ENCODE measurements at regions not wholly inside any gene's neighbourhood (a gene's known extent, or its start where the extent isn't known, plus 50 kb on each side); places are given as distances from the start of the nearest gene placed in this dataset.
"Not testable (repeated sequence)": the region's sequence is repeated elsewhere in the genome, so short reads cannot be mapped to it uniquely, and the experiment has no call there.

GRCh38 chr10:29879862-29880261 lies 179.5 kb downstream of the JCAD start:
- no peak for DNase-seq

DNA sequence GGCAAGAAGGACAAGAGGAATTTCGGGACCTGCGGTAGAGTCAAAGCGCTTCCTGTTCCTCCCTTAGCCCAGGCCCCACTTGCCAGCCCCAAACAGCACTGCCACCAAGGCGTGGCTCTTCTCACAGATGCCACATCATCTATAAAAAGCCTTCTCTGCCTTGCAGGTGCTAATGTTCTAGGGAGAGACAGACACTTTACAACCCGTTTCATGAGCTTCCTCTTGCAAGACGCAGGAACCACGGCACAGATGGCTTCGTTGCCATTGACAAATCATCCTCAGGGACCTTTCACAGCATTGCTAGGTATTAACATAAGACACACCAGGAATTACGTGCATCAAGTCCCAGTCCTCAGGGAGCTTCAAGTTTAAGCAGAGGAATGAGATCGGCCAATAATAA lies 180.9 kb downstream of the JCAD start:
- DNase-seq = no peak

GRCh38 chr10:29877793-29878491 lies 181.4 kb downstream of the JCAD start:
- no peak for DNase-seq

DNA sequence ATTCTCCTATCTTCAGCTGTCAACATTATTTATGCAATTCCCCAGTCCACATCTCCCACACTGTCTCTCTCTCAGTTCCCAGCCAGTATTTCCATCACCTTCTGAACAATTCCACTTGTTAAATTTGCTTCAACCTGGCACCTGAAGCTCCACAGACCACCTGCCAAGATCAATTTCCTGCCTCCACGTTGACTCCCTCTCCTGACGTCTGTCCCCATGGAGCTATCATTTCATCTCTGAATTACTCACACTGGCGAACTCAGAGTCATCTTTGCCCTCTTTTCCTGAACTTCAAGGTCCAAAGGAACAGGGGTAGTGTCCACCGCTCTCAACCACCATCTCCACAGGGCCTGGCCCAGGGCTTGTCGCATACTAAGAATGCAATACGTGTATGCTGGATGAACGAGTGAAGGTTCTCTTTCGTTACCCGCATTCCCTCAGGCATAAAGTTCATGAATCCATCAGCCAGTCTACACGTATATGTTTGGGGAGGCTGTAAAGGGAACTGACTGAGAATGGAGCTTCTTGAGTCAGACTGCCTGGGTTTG lies 183.3 kb downstream of the JCAD start:
- DNase-seq = no peak

DNA sequence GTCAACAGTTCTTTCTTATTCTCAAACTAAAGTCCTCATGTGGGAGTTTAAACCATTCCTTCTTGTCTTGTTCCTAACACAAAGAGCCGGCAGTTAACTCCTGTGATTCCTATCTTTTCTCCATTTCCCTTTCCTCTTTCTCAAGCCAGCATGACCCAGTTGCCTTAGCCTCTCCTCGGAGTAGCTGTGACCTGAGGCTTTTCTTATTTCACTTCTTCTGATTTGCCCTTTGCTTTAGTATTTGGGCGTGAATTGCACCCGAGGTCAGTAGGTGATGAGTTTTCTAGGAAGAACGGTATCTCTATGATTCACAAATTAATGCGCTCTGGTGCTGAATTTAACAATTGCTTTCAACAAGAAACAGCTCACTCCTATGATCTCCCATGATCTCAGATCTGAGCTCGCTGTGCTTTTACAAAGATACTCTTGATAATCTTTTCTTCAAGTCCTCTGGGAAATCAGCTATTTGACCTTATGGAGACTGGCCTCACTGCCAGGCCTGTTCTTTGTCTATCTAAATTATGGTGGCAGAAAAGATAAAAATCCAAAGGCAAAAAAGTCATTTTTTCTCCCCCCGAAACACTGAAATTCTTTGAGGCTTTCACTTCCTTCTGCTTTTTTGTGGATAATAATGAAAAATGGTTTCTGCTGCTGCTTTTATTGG lies 184.6 kb downstream of the JCAD start:
- DNase-seq = no peak

GRCh38 chr10:29873941-29874484 lies 185.4 kb downstream of the JCAD start:
- DNase-seq = peak in 1 of 5 experiments; percentile 54

DNA sequence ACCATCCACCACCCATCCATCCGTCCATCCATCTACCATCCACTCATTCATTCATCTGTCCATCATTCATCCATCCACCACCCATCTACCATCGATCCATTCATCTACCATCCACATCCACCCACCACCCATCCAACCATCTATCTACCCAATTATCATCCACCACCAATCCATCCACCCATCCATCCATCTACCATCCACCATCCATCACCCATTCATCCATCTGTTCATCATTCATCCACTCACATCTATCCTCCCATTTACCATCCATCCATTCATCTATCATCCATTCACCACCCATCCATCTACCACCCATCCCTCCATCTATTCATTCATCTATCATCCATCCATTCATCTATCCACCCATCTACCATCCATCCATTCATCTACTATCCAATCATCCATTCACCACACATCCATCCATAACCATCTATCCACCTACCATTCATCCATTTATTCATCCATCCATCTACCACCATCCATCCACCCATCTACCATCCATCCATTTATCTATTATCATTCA lies 188.8 kb downstream of the JCAD start:
- no peak for DNase-seq

DNA sequence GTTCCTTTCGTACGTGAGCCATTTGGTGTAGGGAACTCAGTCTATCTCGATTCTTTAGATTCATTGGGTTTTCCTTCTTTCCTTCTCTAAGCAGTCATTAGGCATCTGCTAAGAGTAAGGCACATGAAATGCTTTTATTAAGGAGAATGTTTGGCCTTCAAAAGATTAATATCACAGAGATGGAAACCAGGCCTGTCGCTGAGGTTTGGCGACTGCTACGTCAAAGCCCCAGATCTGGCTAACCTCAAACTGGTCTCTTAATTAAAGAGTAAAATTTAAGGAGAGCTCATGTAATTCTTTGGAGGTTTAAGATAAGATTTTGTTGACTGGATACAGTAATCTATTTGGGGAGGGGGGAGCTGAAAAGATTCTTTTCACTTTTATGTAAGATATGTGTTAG lies 189.8 kb downstream of the JCAD start:
- no peak for DNase-seq

- DNase-seq = no peak
Measured at GRCh38 chr10:29866356-29866755, 193.0 kb downstream of the JCAD start.

- DNase-seq = no peak
Measured at GRCh38 chr10:29865700-29866355, 193.6 kb downstream of the JCAD start.

DNA sequence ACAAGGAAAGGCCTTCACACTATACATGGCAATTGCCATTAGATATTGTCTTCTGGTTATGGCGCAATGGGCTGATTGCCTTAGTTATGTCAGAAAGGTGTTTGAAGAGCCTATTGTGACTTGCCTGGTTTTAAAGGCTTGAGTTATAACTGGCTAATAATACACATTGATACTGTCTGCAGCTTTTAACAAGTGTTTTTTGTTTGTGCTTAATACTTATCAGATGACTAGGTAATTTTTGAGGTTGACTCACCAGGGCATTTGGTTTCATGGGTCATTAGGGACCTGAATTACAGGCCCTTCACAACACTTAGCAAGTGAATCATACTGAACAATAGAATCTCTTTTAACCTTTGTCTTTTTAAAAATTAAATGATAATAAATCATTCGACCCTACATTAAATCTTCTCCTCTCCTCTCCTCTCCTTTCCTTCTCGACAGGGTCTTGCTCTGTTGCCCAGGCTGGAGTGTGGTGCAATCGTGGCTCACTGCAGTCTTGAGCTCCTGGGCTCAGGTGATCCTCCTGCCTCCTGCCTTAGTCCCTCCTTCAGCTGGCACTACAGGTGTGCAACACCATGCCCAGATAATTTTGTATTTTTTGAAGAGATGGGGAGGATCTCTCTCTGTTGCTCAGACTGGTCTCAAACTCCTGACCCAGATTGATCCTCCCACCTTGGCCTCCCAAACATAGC lies 196.3 kb downstream of the JCAD start:
- DNase-seq = no peak

DNA sequence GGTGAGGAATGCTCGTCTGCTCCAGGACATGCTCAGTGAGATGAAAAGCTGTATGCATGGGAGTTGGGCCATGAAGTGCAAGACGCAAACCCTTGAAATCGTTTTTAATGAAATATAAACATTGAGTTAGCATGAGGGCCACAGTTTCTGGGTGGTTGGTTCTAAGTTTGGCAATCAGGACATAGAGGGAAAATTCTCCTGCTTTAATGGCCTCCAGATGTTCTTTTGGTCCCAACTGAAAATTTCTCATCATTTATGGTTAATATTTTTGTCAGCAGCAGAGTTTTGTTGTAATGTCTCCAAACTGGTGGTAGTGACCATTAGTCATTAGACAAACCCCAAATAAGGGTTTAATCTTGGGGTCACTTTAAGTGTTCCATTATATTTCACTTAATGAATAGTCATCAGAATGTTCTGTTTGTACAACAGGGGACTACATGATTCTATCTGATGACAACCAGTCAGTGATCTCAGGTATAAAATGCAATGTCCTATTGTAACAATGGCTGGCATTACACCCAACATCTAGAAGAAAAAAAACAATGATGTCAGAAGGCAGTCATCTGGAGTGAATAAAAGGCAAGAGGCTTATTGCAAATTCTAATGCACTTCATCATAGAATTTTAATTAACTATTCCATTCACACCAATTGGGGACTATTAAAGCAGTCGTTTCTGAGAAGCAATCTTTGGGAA lies 197.4 kb downstream of the JCAD start:
- no peak for DNase-seq

- not testable (repeated sequence) for DNase-seq
Measured at GRCh38 chr10:29861231-29861630, 198.2 kb downstream of the JCAD start.

GRCh38 chr10:29860166-29860565 lies 199.2 kb downstream of the JCAD start:
- DNase-seq = peak in 1 of 5 experiments; percentile 65

GRCh38 chr10:29859521-29860130 lies 199.8 kb downstream of the JCAD start:
- DNase-seq = peak in 1 of 5 experiments; percentile 14

DNA sequence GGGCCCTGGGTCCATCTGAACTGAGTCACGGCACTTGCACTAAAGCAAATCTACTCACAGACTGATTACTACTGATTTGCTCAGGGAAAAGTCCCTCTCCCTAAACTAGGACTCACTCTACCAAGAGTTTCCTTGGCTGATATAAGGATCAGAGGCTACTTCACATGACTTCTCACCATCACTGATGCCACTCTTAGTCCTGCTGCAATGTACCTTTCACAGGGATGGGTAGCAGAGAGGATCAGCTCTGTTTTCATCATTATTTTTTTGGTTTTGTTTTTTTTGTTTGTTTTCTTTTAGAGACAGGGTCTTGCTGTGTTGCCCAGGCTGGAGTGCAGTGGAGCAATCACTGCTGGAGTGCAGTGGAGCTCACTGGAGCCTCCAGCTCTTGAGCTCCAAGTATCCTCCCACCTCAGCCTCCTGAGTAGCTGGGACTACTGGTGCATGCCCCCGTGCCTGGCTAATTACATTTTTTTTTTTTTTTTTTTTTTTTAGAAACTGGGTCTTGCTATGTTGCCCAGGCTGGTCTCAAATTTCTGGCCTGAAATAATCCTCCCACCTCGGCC lies 200.6 kb downstream of the JCAD start:
- DNase-seq = no peak

DNA sequence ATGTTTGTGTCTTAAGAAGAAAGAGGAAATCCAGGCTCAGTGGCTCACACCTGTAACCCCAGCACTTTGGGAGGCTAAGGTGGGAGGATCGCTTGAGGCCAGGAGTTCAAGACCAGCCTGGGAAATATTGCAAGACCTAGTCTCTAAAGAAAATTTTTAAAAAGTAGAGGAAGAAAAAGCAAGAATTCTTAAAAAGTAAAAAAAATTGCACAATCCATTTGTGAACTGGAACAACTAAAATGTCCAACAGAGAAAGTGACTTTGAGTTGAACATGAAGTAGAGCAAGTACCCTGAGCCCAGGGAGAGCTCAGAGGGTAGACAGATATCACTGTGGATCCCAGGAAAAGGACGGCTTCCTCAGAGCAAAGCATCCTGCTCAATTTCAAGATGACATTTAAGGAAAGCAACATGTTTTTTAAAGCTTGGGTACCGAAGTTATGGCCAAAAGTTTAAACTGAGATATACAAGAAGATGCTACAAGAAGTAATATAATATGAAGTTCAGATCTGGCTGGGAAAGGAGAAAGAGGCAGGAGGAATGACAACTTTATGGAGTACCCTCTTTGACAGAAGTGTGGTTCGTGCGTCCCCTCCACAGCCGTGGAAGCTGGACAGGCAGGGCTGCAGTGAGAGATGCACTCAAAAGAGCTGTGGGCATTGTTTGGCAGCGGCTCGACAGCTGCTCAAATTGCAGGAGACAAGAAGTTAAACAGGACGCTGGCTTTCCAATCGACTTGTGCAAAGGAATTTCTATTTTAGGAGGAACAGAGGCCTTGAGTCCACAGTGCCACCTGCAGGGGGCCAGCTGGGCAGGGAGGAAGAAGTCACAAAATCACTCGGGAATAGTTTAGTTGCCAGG lies 201.3 kb downstream of the JCAD start:
- DNase-seq = no peak

- no peak for DNase-seq
Measured at GRCh38 chr10:29856295-29856694, 203.1 kb downstream of the JCAD start.

- DNase-seq = no peak
Measured at GRCh38 chr10:29853913-29854312, 205.5 kb downstream of the JCAD start.

GRCh38 chr10:29851241-29851640 lies 208.1 kb downstream of the JCAD start:
- DNase-seq = no peak

All from T-helper 2 cell (primary cell).